HEK293 (cell line): ENCODE measurements at regions not wholly inside any gene's neighbourhood (a gene's known extent, or its start where the extent isn't known, plus 50 kb on each side); places are given as distances from the start of the nearest gene placed in this dataset.

Source experiments
- BCL11A ChIP-seq: fragments of 450-650 bp; formaldehyde crosslinking; IDR thresholded peaks from 2 replicates; pipeline ENCODE4 v1.5.1; 2016; ENCODE audit warnings: low read depth, missing biosample characterization, missing genetic modification characterization
- EGR2 ChIP-seq: fragments of 450-650 bp; formaldehyde crosslinking; IDR thresholded peaks from 2 replicates; pipeline ENCODE4 v1.5.1; 2016; ENCODE audit warnings: low read depth, missing biosample characterization, missing genetic modification characterization
- YY1 ChIP-seq: fragments of 450-650 bp; formaldehyde crosslinking; IDR thresholded peaks from 2 replicates; pipeline ENCODE4 v1.5.1; 2018; ENCODE audit warnings: missing biosample characterization, missing genetic modification characterization
- ZBTB1 ChIP-seq: fragments of 450-650 bp; formaldehyde crosslinking; IDR thresholded peaks from 2 replicates; pipeline ENCODE4 v1.5.1; 2016; ENCODE audit warnings: missing biosample characterization, missing genetic modification characterization
- ZNF133 ChIP-seq: fragments of 450-650 bp; formaldehyde crosslinking; IDR thresholded peaks from 2 replicates; pipeline ENCODE4 v1.5.1; 2016; ENCODE audit warnings: missing biosample characterization, missing genetic modification characterization
- ZNF138 ChIP-seq: fragments of 450-650 bp; formaldehyde crosslinking; IDR thresholded peaks from 2 replicates; pipeline ENCODE4 v1.5.1; 2016; ENCODE audit warnings: missing biosample characterization, missing genetic modification characterization, borderline replicate concordance
- ZNF391 ChIP-seq: fragments of 450-650 bp; formaldehyde crosslinking; IDR thresholded peaks from 2 replicates; pipeline ENCODE4 v1.5.1; 2016; ENCODE audit warnings: low read depth, missing biosample characterization, missing genetic modification characterization, borderline replicate concordance
- ZNF776 ChIP-seq: fragments of 450-650 bp; formaldehyde crosslinking; IDR thresholded peaks from 2 replicates; pipeline ENCODE4 v1.5.0; 2017; ENCODE audit warnings: missing biosample characterization, missing genetic modification characterization, borderline replicate concordance
- TF ChIP-seq, protein P1 (sequence below): fragments of 450-650 bp; formaldehyde crosslinking; IDR thresholded peaks from 2 replicates; pipeline ENCODE4 v1.5.1; 2016; ENCODE audit warnings: missing biosample characterization, missing genetic modification characterization

DNA sequence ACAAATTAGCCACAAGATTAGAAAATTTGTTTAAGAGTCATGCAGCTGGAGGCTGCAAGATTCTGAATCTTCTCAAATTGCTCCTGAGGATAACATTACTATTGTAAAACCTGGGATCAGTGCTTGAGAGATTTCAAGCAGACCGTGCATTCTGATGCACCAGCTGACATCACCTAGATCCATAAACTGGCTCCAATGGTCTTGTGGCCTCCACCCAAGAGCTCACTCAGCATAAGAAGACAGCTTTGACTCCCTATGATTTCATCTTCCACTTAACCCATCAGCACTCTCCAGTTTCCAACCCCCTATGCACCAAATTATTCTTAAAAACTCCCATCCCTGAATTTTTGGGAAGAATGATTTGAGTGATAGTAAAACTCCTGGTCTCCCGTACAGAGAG lies 1007.9 kb upstream of the TENM4 start:
- TF ChIP-seq EGR2 (tag by site-specific recombination) (no peak), YY1 (tag by site-specific recombination) (no peak), ZBTB1 (no peak), ZNF138 (tag by site-specific recombination) (no peak), ZNF776 (tag by site-specific recombination) (no peak), BCL11A (tag by site-specific recombination) (no peak), ZNF391 (tag by site-specific recombination) (no peak), ZNF133 (tag by site-specific recombination) (no peak)
- TF ChIP-seq, protein P1, sequence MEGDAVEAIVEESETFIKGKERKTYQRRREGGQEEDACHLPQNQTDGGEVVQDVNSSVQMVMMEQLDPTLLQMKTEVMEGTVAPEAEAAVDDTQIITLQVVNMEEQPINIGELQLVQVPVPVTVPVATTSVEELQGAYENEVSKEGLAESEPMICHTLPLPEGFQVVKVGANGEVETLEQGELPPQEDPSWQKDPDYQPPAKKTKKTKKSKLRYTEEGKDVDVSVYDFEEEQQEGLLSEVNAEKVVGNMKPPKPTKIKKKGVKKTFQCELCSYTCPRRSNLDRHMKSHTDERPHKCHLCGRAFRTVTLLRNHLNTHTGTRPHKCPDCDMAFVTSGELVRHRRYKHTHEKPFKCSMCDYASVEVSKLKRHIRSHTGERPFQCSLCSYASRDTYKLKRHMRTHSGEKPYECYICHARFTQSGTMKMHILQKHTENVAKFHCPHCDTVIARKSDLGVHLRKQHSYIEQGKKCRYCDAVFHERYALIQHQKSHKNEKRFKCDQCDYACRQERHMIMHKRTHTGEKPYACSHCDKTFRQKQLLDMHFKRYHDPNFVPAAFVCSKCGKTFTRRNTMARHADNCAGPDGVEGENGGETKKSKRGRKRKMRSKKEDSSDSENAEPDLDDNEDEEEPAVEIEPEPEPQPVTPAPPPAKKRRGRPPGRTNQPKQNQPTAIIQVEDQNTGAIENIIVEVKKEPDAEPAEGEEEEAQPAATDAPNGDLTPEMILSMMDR = no peak
